ENCODE measurements at regions not wholly inside any gene's neighbourhood (a gene's known extent, or its start where the extent isn't known, plus 50 kb on each side); places are given as distances from the start of the nearest gene placed in this dataset.

DNA sequence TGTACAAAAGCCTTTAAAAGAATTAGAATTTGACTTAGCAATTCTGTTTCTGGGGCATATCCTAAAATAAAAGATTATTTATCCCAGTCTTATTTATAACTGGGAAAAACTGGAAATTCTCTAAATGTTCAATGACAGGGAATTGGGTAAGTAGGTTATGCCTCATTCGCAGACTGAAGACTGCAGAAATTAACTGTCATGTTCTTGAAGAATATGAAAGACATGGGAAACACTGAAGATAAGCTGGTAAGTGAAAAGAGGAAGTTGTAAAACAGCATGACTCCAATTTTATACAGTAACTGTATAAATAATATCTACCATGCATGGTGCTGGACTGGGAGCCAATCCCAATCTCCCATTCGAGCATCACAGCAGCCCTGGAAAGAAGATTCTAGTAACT lies 50.6 kb upstream of the SLC2A1 start:
- Histone ChIP-seq H3K36me3 (replicated peaks in 1 of 2; ENCODE audit: control insufficient read depth in 1 of 2, insufficient read depth in 2 of 2, low read length in 1 of 2) (no peaks in the 10 kb centered on the region), H3K9me3 (no peaks in the 10 kb centered on the region), H3K4me3 (ENCODE audit: low read depth in 2 of 2, low read length in 1 of 2) (no peak overlapping the region), H3K4me1 (ENCODE audit: control insufficient read depth in 1 of 2, insufficient read depth in 2 of 2, low read depth in 1 of 2, low read length in 1 of 2) (peaks cover 0 to 22% of the 10 kb centered on the region in 2 experiments; a peak in 2 of 4 replicates), H3K4me2 (no peak overlapping the region), H3K27ac (ENCODE audit: low read depth in 2 of 2, low read length in 1 of 2) (no peak overlapping the region), H3K9me2 (no peaks in the 10 kb centered on the region), H3K79me2 (ENCODE audit: insufficient read depth) (no peaks in the 10 kb centered on the region), H3K9ac (no peak overlapping the region), H2AFZ (ENCODE audit: low read depth) (no peak overlapping the region), H3F3A (replicated peaks; ENCODE audit: insufficient read depth) (no peaks in the 10 kb centered on the region), H3K27me3 (ENCODE audit: insufficient read depth) (no peaks in the 10 kb centered on the region), H4K20me1 (ENCODE audit: insufficient read depth) (no peaks in the 10 kb centered on the region)
- no peak for DNase-seq
- ChIA-PET POLR2A (no interaction called here), CTCF (interaction anchor here (1.2 kb wide), 1 partner anchor 27 kb away, joined by 3 read pairs; no protein-coding TSS in a partner anchor)
- no peak for TF ChIP-seq RAD21 (IDR thresholded peaks at IDR 0.05; ENCODE audit: low read length)
- no peak for TF ChIP-seq RFX5 (IDR thresholded peaks at IDR 0.05; ENCODE audit: low read length)
- no peak for TF ChIP-seq SMC3 (IDR thresholded peaks at IDR 0.05; ENCODE audit: low read depth, low read length)
- no peak for TF ChIP-seq IRF3 (IDR thresholded peaks at IDR 0.05; ENCODE audit: low read depth, low read length)
- TF ChIP-seq FOXM1 (IDR thresholded peaks at IDR 0.05; ENCODE audit: low read depth): no peak
- TF ChIP-seq TCF12 (IDR thresholded peaks at IDR 0.05): no peak
- WGBS (ENCODE audit: low lambda C conversion rate): 56% methylated on average over 2 of the region's 2 CpGs

GRCh38 chr1:43008115-43009060 lies 49.7 kb upstream of the SLC2A1 start:
- Histone ChIP-seq H3K27ac (ENCODE audit: low read depth in 2 of 2, low read length in 1 of 2) (no peak overlapping the region), H3K9me3 (no peaks in the 10 kb centered on the region), H3K4me1 (ENCODE audit: control insufficient read depth in 1 of 2, insufficient read depth in 2 of 2, low read depth in 1 of 2, low read length in 1 of 2) (peaks cover 0 to 22% of the 10 kb centered on the region in 2 experiments; a peak in 2 of 4 replicates), H3K36me3 (replicated peaks in 1 of 2; ENCODE audit: control insufficient read depth in 1 of 2, insufficient read depth in 2 of 2, low read length in 1 of 2) (no peaks in the 10 kb centered on the region), H3K9ac (no peak overlapping the region), H3K27me3 (ENCODE audit: insufficient read depth) (no peaks in the 10 kb centered on the region), H4K20me1 (ENCODE audit: insufficient read depth) (no peaks in the 10 kb centered on the region), H3F3A (replicated peaks; ENCODE audit: insufficient read depth) (no peaks in the 10 kb centered on the region), H3K9me2 (no peaks in the 10 kb centered on the region), H3K4me3 (ENCODE audit: low read depth in 2 of 2, low read length in 1 of 2) (no peak overlapping the region), H3K79me2 (ENCODE audit: insufficient read depth) (no peaks in the 10 kb centered on the region), H2AFZ (ENCODE audit: low read depth) (no peak overlapping the region), H3K4me2 (no peak overlapping the region)
- ChIA-PET POLR2A (no interaction called here), CTCF (interaction anchor here (1.0 to 1.3 kb wide), 2 partner anchors 19 to 65 kb away, joined by 3 read pairs; no protein-coding TSS in a partner anchor)
- TF ChIP-seq GABPA (IDR thresholded peaks at IDR 0.05; ENCODE audit: low read depth) (no peak), GATA2 (CRISPR knock-in tag; IDR thresholded peaks at IDR 0.05) (no peak), SMC3 (IDR thresholded peaks at IDR 0.05; ENCODE audit: low read depth, low read length) (no peak), MXI1 (IDR thresholded peaks at IDR 0.05; ENCODE audit: low read depth, low read length) (no peak), JUND (IDR thresholded peaks at IDR 0.05) (no peak), FOXJ3 (CRISPR knock-in tag; IDR thresholded peaks at IDR 0.05) (no peak), TAF1 (IDR thresholded peaks at IDR 0.05; ENCODE audit: borderline replicate concordance, low read depth, low read length) (no peak), RFX5 (IDR thresholded peaks at IDR 0.05; ENCODE audit: low read length) (no peak), EZH2phosphoT487 (IDR thresholded peaks at IDR 0.05; ENCODE audit: borderline replicate concordance, low read depth) (no peak), NFIC (IDR thresholded peaks at IDR 0.05; ENCODE audit: borderline replicate concordance) (no peak)
- TF ChIP-seq, protein P1, sequence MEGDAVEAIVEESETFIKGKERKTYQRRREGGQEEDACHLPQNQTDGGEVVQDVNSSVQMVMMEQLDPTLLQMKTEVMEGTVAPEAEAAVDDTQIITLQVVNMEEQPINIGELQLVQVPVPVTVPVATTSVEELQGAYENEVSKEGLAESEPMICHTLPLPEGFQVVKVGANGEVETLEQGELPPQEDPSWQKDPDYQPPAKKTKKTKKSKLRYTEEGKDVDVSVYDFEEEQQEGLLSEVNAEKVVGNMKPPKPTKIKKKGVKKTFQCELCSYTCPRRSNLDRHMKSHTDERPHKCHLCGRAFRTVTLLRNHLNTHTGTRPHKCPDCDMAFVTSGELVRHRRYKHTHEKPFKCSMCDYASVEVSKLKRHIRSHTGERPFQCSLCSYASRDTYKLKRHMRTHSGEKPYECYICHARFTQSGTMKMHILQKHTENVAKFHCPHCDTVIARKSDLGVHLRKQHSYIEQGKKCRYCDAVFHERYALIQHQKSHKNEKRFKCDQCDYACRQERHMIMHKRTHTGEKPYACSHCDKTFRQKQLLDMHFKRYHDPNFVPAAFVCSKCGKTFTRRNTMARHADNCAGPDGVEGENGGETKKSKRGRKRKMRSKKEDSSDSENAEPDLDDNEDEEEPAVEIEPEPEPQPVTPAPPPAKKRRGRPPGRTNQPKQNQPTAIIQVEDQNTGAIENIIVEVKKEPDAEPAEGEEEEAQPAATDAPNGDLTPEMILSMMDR (IDR thresholded peaks at IDR 0.05): no peak
- TF ChIP-seq, protein P2, sequence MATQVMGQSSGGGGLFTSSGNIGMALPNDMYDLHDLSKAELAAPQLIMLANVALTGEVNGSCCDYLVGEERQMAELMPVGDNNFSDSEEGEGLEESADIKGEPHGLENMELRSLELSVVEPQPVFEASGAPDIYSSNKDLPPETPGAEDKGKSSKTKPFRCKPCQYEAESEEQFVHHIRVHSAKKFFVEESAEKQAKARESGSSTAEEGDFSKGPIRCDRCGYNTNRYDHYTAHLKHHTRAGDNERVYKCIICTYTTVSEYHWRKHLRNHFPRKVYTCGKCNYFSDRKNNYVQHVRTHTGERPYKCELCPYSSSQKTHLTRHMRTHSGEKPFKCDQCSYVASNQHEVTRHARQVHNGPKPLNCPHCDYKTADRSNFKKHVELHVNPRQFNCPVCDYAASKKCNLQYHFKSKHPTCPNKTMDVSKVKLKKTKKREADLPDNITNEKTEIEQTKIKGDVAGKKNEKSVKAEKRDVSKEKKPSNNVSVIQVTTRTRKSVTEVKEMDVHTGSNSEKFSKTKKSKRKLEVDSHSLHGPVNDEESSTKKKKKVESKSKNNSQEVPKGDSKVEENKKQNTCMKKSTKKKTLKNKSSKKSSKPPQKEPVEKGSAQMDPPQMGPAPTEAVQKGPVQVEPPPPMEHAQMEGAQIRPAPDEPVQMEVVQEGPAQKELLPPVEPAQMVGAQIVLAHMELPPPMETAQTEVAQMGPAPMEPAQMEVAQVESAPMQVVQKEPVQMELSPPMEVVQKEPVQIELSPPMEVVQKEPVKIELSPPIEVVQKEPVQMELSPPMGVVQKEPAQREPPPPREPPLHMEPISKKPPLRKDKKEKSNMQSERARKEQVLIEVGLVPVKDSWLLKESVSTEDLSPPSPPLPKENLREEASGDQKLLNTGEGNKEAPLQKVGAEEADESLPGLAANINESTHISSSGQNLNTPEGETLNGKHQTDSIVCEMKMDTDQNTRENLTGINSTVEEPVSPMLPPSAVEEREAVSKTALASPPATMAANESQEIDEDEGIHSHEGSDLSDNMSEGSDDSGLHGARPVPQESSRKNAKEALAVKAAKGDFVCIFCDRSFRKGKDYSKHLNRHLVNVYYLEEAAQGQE (IDR thresholded peaks at IDR 0.05; ENCODE audit: low read depth, low read length): no peak
- TF ChIP-seq, protein P3, sequence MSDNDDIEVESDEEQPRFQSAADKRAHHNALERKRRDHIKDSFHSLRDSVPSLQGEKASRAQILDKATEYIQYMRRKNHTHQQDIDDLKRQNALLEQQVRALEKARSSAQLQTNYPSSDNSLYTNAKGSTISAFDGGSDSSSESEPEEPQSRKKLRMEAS (IDR thresholded peaks at IDR 0.05; ENCODE audit: low read depth): no peak
- DNase-seq: no peak
- 80% methylated on average over 23 of the region's 30 CpGs for WGBS (ENCODE audit: low lambda C conversion rate)

Measured in SK-N-SH (cell line).